Jurkat, Clone E6-1 (cell line): ENCODE measurements at regions not wholly inside any gene's neighbourhood (a gene's known extent, or its start where the extent isn't known, plus 50 kb on each side); places are given as distances from the start of the nearest gene placed in this dataset.
"Not testable (repeated sequence)": the region's sequence is repeated elsewhere in the genome, so short reads cannot be mapped to it uniquely, and the experiment has no call there.

Experiments used
- DNase-seq: peaks from one replicate; pipeline ENCODE4 v3.0.0-alpha.2; 2011; ENCODE audit warnings: low read depth, low spot score
- H3K4me3 ChIP-seq: 2 replicates; pipeline ENCODE4 v1.5.1; 2011; ENCODE audit warnings: mild to moderate bottlenecking, low read length, control low read depth, moderate library complexity

GRCh38 chr1:146660242-146660641 is 277.9 kb upstream of the NBPF12 start:
- H3K4me3 ChIP-seq, DNase-seq: not testable (repeated sequence)

DNA sequence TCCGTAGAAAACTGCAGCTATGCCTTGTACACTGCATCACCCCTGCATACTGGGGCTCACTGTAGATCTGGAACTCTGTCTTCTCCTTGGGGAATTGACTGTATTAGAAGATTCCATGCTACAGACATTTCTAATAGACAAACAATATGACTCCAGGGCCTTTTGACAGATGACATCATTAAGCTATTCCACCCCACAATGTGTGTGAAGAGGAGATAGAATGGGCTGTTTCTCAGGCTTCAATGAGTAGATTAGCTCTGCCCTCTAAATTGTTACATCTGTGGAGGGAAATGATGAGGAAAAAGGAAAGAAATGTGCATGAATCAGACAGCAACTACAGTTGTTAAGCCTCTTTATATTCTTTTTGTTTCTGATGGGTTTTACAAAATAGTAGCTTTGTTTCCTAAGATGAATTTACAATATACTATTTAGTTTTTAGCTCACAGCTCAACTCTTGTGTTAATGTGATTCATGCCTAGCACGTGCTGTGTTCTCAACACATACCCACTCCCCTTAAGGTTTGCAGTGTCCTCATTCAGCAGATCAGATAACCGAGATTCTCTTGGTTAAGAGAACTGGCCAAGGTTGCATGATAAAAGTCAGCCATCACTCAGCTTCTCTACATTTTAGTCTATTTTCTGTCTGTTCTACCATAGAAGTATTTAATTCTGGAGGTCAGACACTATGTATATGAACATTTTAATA is 281.6 kb upstream of the NBPF12 start:
- not testable (repeated sequence) for H3K4me3 ChIP-seq, DNase-seq

DNA sequence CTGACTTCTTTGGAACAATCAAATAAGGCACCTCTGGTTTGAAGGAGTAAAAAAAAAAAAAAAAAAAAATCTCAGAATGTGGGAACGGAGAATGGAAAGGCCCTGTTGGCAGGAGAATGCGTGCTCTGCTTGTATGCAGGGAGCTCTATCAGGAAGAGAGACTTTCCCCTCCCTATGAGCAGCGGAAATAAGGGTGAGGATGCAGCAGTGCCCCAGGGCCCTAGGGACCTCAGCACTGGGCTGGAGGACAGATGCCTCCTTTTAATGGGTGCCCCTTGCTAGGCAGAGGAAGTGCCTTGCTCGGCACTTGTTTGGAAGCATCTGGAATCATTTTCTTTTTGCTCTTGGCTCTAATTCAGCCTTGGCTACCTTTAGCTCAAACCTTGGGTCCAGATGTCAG is 283.4 kb upstream of the NBPF12 start:
- not testable (repeated sequence) for DNase-seq

DNA sequence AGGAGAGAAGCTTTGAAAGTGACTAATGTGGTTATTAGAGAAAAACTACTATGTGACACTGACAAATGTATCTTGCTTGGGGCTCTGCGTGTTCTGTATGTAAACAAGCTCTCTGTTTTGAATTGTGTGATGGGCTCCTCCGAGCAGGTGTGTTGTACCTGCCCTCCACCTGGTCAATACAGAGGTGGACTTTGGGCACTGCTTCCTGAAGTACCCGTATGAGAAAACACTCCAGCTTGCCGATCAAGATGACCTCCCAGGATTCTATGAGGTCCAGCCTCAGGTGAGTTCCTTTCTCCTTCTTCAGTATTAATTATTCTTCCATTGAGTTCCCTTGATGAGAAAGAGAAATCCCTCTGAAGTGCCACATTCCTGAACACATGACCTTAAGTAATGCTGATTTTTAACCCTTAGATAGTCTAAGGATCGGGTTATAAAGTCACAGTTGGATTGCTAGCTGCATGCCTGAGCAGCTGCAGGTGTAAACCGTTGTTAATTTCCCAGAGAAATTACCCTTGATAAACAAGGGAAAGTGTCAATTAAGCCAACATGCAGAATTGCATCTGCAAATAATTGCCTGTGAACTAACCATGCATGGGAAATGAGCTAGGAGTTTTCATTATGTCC is 292.0 kb upstream of the NBPF12 start:
- H3K4me3 ChIP-seq, result not testable (repeated sequence)

More for the DNA sequence above, 283.4 kb upstream of the NBPF12 start:
- H3K4me3 ChIP-seq, result not testable (repeated sequence)

GRCh38 chr1:146641534-146641933 is 296.6 kb upstream of the NBPF12 start:
- not testable (repeated sequence) for H3K4me3 ChIP-seq, DNase-seq

More for the DNA sequence above, 292.0 kb upstream of the NBPF12 start:
- not testable (repeated sequence) for DNase-seq

DNA sequence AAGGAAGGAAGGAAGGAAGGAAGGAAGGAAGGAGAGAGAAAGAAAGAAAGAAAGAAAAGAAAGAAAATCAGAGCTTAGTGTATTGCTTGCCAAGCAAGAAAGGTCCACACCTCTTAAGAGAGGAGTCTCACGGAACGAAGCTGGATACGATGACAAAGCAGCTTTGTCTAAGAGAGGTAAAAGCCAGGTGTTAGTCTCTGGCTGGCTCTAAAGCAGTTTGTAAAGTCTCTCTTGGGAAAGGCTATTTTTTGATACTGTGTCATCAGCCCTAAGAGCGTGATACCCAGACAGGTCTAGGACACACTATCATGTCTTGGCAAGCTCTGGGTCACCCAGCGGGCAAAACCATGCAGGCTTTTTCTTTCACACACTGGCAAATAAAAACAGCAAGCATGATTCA is 297.5 kb upstream of the NBPF12 start:
- DNase-seq, H3K4me3 ChIP-seq: not testable (repeated sequence)

DNA sequence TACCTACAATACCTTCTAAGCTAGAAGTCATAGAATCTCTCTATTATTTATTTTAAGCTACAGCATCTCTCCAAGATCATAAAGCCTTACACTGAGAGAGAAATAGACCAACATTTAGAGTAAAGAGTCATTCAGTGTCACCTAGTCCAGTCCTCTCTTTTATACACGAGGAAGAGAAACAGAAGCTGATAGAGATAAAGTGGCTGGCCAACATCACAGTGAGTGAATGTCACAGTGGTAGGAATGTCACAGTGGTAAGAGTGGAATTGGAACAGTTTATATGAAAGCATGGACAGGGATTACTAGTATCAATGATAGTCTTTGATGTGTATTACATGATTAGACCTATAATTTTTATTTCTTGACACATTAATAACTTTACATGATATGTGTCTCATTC is 307.8 kb upstream of the NBPF12 start:
- DNase-seq, H3K4me3 ChIP-seq: not testable (repeated sequence)

GRCh38 chr1:146618582-146618981 is 319.5 kb upstream of the NBPF12 start:
- not testable (repeated sequence) for DNase-seq, H3K4me3 ChIP-seq

- H3K4me3 ChIP-seq, DNase-seq: not testable (repeated sequence)
These were observed 333.4 kb upstream of the NBPF12 start for GRCh38 chr1:146604681-146605080.

DNA sequence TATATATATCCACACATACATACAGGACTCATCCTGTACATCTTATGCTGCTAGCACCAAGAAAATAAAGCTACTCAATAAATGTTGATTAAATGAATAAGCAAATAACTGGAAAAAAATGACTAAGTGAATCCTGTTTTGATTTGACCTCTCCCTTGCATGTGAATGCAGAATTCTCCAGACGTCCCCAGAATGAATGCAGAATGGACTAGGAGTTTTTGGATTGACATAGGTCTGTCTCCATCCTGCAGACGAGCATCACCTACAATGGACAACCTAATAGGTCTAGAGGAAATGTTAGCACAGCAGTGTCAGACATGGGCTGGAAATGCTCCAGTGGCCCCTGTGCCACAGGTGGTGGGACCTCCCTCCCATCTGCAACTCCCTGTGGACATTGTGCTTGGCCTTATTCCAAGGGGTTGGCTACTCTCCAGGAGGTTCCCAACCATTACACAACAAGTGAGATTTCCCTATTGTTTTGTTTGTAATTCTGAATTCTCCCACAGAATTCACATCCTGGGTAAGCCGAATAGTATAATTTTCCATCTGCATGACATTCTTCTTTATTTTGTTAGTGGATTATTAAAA is 337.3 kb upstream of the NBPF12 start:
- DNase-seq, H3K4me3 ChIP-seq: not testable (repeated sequence)

DNA sequence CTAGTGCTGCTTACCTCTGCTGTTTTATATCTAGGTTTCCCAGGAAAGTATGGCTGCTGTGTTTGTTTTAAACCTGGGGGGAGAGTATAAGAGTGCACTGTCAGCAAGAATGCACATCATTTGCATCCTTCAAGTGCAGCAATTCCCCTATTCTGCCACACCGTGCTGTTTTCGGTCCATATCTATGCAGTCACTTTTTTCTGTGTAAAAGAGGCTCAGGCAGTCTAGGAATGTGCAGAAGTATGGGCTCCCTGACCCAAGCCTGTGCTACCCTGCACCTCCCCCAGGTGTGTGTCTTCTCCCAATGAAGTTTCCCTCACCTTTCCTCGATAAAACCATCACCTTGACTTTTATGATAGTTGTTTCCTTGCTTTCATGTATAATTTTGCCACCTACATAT is 338.2 kb upstream of the NBPF12 start:
- not testable (repeated sequence) for DNase-seq, H3K4me3 ChIP-seq

DNA sequence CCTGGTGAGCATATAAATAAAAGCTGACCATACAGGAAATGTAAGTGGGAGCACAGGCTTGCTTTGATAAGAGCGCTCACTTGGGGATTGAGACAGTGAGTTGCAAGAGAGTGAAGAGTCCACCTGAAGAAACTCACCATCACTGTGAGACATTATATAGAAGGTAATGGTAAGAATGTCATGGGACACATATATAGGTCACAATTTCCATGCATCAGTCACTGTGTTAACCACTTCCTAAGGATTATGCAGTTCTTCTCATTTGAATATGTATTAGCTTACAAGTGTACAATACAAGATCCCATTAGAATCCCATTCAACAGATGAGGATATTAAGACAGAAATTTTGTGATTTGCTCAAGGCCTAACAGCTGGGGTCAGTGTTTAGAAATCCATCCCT is 352.4 kb upstream of the NOTCH2NLA start:
- not testable (repeated sequence) for DNase-seq, H3K4me3 ChIP-seq

DNA sequence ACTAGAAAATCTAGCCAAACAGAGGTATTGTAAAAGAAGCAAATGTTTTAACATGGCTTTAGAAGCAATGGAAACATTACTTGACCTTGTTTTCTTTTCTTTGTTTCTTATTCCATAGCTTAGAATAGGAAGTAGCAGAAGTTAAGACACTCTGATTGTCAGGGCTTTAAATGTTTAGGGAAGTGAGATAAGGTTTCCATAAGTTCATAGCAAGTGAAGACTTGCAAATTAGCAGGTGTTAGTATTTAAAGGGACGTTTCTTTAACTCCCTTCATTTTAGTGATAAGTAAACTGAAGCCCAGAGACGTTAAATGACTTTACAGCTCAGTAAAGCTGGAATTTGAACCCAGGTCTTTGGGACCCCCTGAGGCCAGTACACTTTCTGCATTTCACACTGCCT is 338.7 kb upstream of the NOTCH2NLA start:
- not testable (repeated sequence) for DNase-seq, H3K4me3 ChIP-seq

DNA sequence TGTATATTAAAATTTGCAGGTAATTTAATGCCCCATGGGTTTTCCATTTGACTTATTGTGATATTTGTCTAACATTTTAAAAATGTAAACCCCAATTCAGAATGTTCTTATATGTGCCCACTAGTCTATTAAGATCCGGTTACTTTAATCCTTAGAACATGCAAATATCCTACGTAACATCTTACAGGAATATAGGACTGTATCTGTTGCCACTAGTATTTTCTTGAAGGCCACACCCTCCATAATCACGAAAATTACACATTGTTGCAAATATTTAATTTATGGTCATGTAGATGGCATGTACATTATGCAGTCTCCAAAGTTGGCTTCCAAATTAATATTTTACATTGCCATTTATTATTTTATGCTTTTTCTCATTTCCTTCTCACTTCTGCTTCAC is 329.2 kb upstream of the NOTCH2NLA start:
- not testable (repeated sequence) for H3K4me3 ChIP-seq

GRCh38 chr1:146556405-146556804 is 327.6 kb upstream of the NOTCH2NLA start:
- not testable (repeated sequence) for H3K4me3 ChIP-seq, DNase-seq

More for the DNA sequence above, 329.2 kb upstream of the NOTCH2NLA start:
- DNase-seq, result not testable (repeated sequence)

DNA sequence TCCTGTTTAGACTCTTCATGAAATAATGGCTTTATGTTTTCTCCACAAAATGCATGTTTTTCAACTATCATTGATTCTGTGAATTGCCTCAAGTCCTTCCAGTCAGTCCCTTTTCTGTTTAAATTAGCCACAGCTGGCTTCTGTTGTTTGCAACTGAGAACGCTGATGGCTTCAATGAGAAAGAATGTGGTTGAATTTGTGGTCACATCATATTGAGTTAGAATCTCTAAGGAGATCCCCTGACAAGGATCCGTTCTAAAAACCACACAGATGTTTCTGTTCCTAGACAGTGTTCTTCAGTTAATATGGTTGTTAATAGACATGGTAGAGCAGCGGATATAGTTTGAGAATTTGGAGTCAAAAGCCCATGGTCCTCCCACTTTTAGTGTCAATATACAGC is 323.6 kb upstream of the NOTCH2NLA start:
- not testable (repeated sequence) for H3K4me3 ChIP-seq, DNase-seq

GRCh38 chr1:146548684-146549083 is 319.9 kb upstream of the NOTCH2NLA start:
- not testable (repeated sequence) for H3K4me3 ChIP-seq, DNase-seq

DNA sequence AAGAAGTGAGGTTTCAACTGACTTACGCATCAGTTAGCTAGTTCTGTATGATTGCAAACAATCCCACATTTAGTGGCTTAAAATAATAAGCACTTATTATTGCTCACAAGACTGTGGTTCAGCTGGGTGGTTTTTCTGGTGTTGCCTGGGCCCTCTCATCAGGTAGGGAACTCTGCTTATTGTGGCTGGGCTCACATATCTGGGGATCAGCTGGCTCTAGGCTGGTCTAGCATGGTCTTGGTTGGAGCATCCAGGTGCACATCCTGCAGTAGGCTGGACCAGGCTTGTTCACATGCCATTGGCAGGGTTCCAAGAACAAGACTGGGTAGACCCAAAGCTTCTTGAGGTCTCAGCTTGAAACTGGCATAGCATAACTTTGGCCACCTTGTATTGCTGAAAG is 317.4 kb upstream of the NOTCH2NLA start:
- not testable (repeated sequence) for H3K4me3 ChIP-seq, DNase-seq

DNA sequence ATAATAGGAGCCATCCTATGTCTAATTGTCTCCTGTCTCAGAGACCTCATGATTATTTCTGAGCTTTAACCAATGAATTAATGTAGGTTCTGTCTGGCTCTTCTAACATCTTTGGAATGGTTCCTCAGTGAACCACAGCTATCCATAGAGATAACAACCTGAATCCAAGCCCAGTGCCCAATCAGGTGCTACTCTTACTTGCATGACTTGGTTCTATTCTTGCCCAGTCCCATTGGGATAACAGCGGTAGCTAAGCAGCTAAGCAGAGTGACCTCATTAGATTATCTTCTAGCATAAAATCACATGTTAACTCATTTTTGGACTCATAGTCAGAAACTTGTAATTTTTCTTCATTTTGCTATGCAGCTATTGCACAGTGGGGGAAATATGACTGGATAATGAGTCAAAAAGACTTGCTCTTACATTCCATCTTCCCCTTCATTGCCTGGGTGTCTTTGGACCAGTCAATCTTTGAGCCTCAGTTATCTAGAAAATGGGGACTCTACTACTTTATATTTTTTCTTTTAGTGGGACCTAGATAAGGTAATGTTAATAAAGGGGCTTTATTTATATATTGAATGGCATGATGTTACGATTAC is 309.1 kb upstream of the NOTCH2NLA start:
- not testable (repeated sequence) for DNase-seq, H3K4me3 ChIP-seq

- not testable (repeated sequence) for DNase-seq, H3K4me3 ChIP-seq
These were observed 307.2 kb upstream of the NOTCH2NLA start for GRCh38 chr1:146536028-146536427.
